Loucy (cell line): ENCODE measurements at regions not wholly inside any gene's neighbourhood (a gene's known extent, or its start where the extent isn't known, plus 50 kb on each side); places are given as distances from the start of the nearest gene placed in this dataset.

Experiments
- H2AFZ ChIP-seq: fragments of 200-600 bp; sonication (generic); 2 replicates; pipeline ENCODE4 v1.6.0; 2016; ENCODE audit warnings: antibody characterized with exemption, mild to moderate bottlenecking, low read length, moderate library complexity
- H3F3A ChIP-seq: fragments of 200-600 bp; 2 replicates; pipeline ENCODE4 v1.6.0; 2016; ENCODE audit warnings: antibody characterized with exemption, low read depth, mild to moderate bottlenecking
- H3K27me3 ChIP-seq: fragments of 200-600 bp; sonication (generic); 2 replicates; pipeline ENCODE4 v1.6.1; 2014; ENCODE audit warnings: low read length, mild to moderate bottlenecking; ENCODE audit not compliant: insufficient read depth, poor library complexity, severe bottlenecking
- H3K36me3 ChIP-seq: fragments of 200-600 bp; sonication (generic); 2 replicates; pipeline ENCODE4 v1.6.1; 2016; ENCODE audit warnings: low read length; ENCODE audit not compliant: insufficient read depth
- H3K4me1 ChIP-seq: fragments of 200-600 bp; sonication (generic); 2 replicates; pipeline ENCODE4 v1.5.1; 2014; ENCODE audit warnings: low read length, mild to moderate bottlenecking; ENCODE audit not compliant: insufficient read depth, poor library complexity, severe bottlenecking
- H3K4me2 ChIP-seq: fragments of 200-600 bp; sonication (generic); 2 replicates; pipeline ENCODE4 v1.6.0; 2014; ENCODE audit warnings: antibody characterized with exemption, low read length, low read depth, mild to moderate bottlenecking; ENCODE audit not compliant: poor library complexity, severe bottlenecking
- H3K4me3 ChIP-seq: fragments of 200-600 bp; sonication (generic); 2 replicates; pipeline ENCODE4 v1.5.1; 2014; ENCODE audit warnings: low read length, mild to moderate bottlenecking, mixed read lengths; ENCODE audit not compliant: poor library complexity, severe bottlenecking
- H3K79me2 ChIP-seq: fragments of 200-600 bp; sonication (generic); 2 replicates; pipeline ENCODE4 v1.6.1; 2014; ENCODE audit warnings: low read length; ENCODE audit not compliant: insufficient read depth
- H3K9ac ChIP-seq: fragments of 200-600 bp; sonication (generic); 2 replicates; pipeline ENCODE4 v1.6.0; 2014; ENCODE audit warnings: mild to moderate bottlenecking, low read depth, low read length, moderate library complexity; ENCODE audit not compliant: poor library complexity, severe bottlenecking
- H3K9me2 ChIP-seq: fragments of 200-600 bp; sonication (generic); replicated peaks from 2 replicates; pipeline ENCODE4 v1.6.1; 2016; ENCODE audit warnings: low read depth, low read length, mixed read lengths
- H3K9me3 ChIP-seq: fragments of 200-600 bp; sonication (generic); 2 replicates; pipeline ENCODE4 v1.6.1; 2014; ENCODE audit warnings: mild to moderate bottlenecking, antibody characterized with exemption, low read length, low read depth; ENCODE audit not compliant: insufficient read depth
- H4K20me1 ChIP-seq: fragments of 200-600 bp; sonication (generic); 2 replicates; pipeline ENCODE4 v1.6.0; 2014; ENCODE audit warnings: antibody characterized with exemption, low read length, mild to moderate bottlenecking; ENCODE audit not compliant: insufficient read depth, poor library complexity, severe bottlenecking
- EZH2phosphoT487 ChIP-seq: fragments of 200-600 bp; IDR thresholded peaks from 2 replicates; pipeline ENCODE4 v1.6.1; 2018; ENCODE audit warnings: antibody characterized with exemption, mild to moderate bottlenecking, moderate library complexity, borderline replicate concordance
- TF ChIP-seq, protein P1 (sequence below): fragments of 200-600 bp; sonication (generic); conservative IDR thresholded peaks from 2 replicates; pipeline ENCODE4 v1.5.1; 2014; ENCODE audit warnings: mild to moderate bottlenecking, antibody characterized with exemption, low read length

DNA sequence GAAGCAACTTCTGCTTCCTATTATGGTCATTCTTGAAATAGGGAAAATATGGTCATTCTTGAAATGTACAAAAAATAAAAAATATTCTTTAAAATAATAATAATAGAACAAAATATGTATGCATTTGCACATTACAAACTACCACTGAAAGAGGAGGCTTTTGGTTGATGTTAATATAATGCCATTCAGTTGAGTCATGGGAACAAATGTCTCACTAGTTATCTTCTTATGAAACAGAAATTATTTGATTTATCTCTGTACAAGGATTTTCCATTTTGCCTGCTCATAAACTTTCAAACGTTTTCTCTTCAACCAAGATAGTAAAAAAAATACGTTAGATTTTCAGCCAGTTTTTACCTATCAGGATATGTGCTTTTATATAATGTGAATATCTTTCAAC, 1662.7 kb downstream of the OTOL1 start:
- TF ChIP-seq EZH2phosphoT487 = no peak
- TF ChIP-seq, protein P1, sequence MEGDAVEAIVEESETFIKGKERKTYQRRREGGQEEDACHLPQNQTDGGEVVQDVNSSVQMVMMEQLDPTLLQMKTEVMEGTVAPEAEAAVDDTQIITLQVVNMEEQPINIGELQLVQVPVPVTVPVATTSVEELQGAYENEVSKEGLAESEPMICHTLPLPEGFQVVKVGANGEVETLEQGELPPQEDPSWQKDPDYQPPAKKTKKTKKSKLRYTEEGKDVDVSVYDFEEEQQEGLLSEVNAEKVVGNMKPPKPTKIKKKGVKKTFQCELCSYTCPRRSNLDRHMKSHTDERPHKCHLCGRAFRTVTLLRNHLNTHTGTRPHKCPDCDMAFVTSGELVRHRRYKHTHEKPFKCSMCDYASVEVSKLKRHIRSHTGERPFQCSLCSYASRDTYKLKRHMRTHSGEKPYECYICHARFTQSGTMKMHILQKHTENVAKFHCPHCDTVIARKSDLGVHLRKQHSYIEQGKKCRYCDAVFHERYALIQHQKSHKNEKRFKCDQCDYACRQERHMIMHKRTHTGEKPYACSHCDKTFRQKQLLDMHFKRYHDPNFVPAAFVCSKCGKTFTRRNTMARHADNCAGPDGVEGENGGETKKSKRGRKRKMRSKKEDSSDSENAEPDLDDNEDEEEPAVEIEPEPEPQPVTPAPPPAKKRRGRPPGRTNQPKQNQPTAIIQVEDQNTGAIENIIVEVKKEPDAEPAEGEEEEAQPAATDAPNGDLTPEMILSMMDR = no peak
- no peaks in the 10 kb centered on the region for H3K27me3 ChIP-seq

DNA sequence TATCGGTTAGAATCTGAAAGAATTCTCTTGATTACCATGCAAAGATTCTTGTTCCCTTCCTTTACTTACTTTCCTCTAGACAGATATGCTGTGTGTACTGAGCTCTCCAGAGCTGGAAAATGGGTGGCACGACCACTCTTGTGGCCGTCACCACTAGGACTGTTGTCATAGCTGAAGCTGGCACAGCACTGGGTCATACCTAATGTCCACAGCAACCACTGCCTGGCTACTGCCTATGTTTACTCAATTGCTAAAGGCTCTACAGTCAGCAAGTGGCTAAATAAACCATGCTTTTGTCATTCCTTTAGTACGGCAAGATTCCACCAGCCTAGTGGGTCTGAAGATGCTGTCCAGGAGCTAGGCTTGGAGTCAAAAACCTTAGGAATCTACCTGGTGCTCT, 1643.0 kb downstream of the OTOL1 start:
- Histone ChIP-seq H3K9me2 (no peaks in the 10 kb centered on the region), H3K9me3 (no peaks in the 10 kb centered on the region), H3K36me3 (no peaks in the 10 kb centered on the region), H3F3A (no peaks in the 10 kb centered on the region), H3K4me1 (no peaks in the 10 kb centered on the region), H3K27me3 (no peaks in the 10 kb centered on the region), H3K4me2 (no peak overlapping the region), H3K9ac (no peak overlapping the region), H3K79me2 (no peaks in the 10 kb centered on the region), H3K4me3 (no peak overlapping the region), H4K20me1 (no peaks in the 10 kb centered on the region), H2AFZ (no peak overlapping the region)
- TF ChIP-seq, protein P1 = no peak
- TF ChIP-seq EZH2phosphoT487 = no peak

More for the DNA sequence above, 1662.7 kb downstream of the OTOL1 start:
- Histone ChIP-seq H3K4me2 (no peak overlapping the region), H3K4me3 (no peak overlapping the region), H3K9ac (no peak overlapping the region), H3K9me3 (no peaks in the 10 kb centered on the region), H2AFZ (no peak overlapping the region), H3K9me2 (no peaks in the 10 kb centered on the region), H4K20me1 (no peaks in the 10 kb centered on the region), H3F3A (no peaks in the 10 kb centered on the region), H3K79me2 (no peaks in the 10 kb centered on the region), H3K4me1 (no peaks in the 10 kb centered on the region), H3K36me3 (no peaks in the 10 kb centered on the region)

DNA sequence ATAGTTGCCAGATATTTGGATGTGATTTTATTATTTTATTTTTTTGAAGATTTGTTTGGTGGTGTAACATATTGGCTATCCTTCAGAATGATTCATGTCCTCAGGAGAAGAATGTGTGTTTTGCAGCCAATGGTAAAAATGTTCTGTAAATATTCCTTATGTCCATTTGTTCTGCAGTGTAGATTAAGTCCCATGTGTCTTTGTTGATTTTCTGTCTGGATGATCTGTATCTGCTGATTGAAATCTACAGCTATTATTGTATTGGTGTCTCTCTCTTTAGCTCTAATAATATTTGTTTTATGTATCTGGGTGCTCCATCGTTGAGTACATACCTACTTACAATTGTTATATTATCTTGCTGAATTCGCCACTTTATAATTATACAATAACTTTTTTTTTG, 1641.7 kb downstream of the OTOL1 start:
- Histone ChIP-seq H3K4me1 (no peaks in the 10 kb centered on the region), H3K36me3 (no peaks in the 10 kb centered on the region), H3K9me2 (no peaks in the 10 kb centered on the region), H3K9ac (no peak overlapping the region), H3K9me3 (no peaks in the 10 kb centered on the region), H3K4me3 (no peak overlapping the region), H2AFZ (no peak overlapping the region), H3F3A (no peaks in the 10 kb centered on the region), H3K4me2 (no peak overlapping the region), H3K27me3 (no peaks in the 10 kb centered on the region), H3K79me2 (no peaks in the 10 kb centered on the region), H4K20me1 (no peaks in the 10 kb centered on the region)
- TF ChIP-seq, protein P1 = no peak
- TF ChIP-seq EZH2phosphoT487 = no peak
